ENCODE measurements at regions not wholly inside any gene's neighbourhood (a gene's known extent, or its start where the extent isn't known, plus 50 kb on each side); places are given as distances from the start of the nearest gene placed in this dataset.
"Not testable (repeated sequence)": the region's sequence is repeated elsewhere in the genome, so short reads cannot be mapped to it uniquely, and the experiment has no call there.

DNA sequence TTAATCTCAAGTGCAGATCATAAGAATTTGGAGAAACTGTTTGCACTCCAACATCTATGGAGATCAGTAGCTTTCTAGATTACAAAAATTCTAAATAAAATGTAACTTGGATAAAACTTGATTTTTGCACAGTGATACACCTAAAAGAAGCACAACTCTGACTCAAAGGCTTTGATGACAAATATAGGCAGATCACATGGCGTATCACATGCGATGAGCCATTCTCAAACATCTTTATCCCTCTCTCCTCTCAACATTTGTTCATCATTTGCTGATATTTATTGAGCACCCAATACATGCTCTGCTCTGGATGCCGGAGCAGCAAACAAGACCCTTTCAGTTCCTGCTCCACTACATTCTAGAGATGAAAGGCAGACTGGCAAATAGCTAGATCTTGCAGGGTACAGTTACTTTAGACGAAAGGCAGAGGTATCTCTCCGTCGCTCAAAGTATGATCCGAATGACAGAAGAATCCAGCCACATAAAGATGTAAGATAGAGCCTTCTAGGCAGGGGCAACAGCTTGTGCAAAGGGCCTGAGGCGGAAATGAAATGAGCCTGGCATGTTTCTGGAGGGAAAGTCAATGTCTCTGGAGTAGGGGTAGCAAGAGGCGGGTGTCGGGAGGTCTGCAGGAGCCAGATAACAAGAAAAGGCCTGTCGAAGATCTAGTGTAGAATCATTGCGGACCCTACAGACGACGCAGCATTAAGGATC lies 145.8 kb upstream of the ERRFI1 start:
- FAIRE-seq: no peak

DNA sequence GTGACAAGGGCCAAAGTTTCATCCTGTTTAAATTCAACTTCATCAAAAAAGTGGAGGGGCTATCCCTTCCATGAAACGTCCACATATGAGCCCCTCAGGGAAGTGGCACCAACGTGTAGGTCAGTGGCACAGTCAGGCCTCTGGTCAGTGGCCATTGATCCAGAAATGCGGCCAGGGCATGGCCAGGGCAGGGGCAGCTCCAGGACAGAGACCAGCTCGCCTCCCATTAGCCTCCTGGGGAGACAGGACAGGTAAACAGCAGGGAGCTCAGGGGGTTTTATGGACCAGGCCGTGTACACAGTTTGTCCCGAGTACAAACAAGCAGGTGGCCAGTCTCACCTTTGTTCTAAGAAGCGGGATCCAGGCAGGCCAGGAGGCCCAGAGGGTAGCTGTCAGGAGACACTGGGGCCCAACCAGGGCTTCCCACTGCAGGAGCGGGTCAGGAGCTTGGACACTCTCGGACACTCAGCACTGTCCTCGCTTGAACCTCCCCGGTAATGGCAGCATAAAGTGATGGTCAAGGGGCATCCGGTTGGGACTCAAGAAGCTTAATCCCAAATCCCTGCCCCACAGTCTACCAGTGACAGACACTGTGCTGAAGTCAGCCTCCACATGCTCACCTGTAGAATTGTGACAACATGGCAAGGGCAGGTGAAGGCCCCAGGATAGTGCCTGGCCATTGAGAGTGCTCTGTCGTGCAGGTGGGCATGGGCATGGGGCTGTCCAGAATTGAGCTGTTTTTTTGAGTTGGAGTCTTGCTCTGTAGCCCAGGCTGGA lies 144.1 kb upstream of the ERRFI1 start:
- DNase-seq (ENCODE audit: insufficient read length, low spot score): no peak
- no peak for FAIRE-seq

More for the DNA sequence above, 145.8 kb upstream of the ERRFI1 start:
- DNase-seq (ENCODE audit: insufficient read length, low spot score): no peak

DNA sequence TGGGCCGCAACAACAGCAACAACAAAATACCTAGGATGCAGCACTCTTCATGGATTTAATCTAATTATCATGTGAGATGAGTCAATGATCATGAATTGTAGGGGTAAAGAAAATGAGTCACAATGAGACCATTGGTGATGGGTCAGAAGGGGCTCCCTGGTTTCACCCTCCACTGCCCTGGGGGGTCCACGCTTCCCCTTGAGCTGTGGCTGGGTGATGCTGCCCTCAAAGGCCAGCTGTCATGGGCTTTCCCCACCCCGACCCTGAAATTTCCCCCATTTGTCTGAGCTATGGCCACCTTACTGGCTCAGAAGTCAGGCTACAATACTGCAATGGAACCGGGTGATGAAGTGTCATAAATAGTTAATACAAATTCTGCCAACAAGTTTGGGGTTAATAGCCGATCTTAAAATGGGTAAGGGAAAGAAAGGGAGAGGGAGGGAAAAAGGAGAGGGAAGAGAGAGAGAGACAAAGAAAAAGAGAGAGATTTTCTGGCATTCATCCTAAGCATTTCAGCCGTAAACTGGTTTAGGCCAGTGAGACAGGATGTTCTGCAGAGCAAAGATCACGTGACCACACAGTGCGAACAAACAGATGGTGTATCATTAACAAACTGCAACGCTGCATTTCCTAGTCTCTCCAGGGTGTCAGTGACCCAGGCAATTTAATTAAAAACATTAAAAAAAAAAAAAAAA lies 143.4 kb upstream of the ERRFI1 start:
- DNase-seq (ENCODE audit: insufficient read length, low spot score): peak; percentile 29

DNA sequence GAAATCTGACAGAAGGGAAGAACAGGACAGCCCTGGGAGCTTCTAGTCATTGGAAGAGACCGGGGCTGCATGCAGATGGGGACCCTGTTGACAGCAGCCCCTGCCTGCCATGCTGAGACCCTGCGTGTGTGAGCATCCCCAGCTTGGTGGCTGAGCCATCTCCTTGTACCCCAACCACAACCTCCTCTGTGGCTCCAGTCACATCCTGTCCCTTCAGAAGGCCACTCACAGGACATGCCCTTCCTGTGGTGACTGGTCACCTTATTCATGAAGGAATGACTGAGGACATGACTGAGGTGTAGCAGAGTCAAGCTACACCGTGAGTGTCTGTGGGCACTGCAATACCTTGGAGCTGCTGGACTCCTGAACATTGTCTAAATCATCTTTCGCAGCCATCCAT lies 141.8 kb upstream of the ERRFI1 start:
- DNase-seq (ENCODE audit: insufficient read length, low spot score) (no peak), FAIRE-seq (no peak)

More for the DNA sequence above, 143.4 kb upstream of the ERRFI1 start:
- no peak for FAIRE-seq

DNA sequence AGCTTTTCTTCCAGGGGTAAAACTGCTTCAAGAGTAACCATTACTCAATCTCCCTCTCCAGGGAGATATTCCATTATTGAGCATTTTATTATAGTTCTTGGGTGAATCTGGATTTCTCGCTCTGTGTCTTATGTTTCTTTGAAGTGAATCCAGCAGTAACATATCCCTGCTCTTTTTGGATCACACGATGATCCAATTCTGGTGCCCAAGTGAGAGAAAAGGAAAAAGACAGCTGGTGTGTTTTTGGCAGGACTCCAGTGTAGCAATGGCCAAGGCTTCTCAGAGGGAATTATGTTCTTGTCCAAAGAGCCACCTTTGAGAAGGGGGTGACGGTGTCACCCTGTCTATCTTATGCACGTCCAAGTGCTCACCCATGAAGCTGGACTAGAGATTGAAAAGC lies 140.3 kb upstream of the ERRFI1 start:
- FAIRE-seq (no peak), DNase-seq (ENCODE audit: insufficient read length, low spot score) (no peak)

DNA sequence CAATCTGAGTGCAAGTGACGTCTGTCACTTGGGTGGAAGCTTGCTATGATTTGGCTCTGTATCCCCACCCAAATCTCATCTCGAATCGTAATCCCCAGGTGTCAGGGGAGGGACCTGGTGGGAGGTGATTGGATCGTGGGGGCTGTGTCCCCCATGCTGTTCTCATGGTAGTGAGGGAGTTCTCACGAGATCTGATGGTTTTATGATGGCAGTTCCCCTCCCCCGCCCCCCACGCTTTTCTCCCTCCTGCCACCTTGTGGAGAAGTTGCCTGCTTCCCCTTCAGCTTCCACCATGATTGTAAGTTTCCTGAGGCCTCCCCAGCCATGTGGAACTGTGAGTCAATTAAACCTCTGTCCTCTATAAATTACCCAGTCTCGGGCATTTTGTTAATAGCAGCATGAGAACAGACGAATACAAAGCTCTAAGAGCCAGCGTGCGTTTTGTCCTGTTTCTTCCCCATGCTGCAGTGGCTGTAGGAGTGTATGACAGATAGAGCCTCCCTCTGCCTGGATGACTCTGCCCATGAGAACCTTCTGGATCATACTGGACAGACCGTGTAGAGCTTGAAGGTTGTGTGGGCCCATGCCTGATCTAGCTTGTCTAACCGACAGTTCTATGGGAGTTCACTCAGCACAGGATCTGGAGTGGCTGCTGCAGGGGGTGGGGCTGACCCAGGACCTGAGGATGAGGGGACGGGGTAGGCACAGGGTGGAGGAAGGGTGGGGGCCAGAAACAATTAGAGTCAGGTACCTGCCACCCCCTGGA lies 139.7 kb upstream of the ERRFI1 start:
- FAIRE-seq (no peak), DNase-seq (ENCODE audit: insufficient read length, low spot score) (no peak)

DNA sequence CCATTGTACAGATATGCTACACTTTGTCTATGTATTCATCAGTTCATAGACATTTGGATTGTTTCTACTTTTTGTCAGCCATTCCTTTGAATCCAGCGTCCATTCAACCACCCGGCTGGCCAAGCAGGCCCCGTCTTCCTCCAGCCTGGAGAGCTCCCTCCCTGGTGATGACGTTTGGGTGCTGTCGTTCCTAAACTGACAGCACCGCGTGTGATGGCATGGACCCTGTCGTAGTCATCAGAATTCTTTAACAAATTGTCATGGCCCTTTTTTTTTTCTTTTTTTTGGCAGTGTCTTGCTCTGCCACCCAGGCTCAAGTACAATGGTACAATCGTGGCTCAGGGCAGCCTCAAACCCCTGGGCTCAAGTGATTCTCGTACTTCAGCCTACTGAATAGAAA lies 138.6 kb upstream of the ERRFI1 start:
- FAIRE-seq (no peak), DNase-seq (ENCODE audit: insufficient read length, low spot score) (no peak)

DNA sequence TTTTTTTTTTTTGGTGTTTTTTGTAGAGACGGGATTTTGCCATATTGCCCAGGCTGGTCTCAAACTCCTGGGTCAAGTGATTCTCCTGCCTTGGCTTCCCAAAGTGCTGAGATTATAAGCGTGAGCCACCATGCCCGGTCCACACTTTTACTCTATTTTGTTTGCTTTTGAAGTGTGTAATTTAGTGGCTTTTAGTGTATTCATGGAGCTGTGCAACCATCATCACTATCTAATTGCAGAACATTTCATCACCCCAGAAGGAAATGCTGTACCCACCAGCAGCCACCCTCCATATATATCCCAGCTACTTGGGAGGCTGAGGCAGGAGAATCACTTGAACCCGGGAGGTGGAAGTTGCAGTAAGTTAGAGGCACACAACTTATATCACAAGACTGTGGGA lies 136.9 kb upstream of the ERRFI1 start:
- no peak for DNase-seq (ENCODE audit: insufficient read length, low spot score)
- FAIRE-seq: no peak

DNA sequence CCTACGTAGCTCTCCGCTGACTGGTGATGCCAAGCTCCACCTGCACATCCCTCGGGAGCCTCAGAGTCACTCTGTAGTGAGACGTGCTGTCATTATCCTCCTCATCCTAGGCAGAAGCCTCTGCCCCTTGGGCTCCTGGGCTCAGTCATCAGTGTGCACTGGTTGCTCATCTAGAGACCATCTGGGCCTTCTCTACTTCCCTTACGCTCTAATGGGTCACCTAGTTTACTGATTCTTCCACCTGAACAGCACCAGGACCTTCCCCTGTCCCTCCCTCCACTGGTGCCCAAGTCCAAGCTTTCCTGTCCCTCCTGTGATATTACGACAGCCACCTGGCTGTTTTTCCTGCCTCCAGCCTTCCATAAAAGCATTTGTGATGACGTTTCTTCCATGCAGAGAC lies 136.1 kb upstream of the ERRFI1 start:
- FAIRE-seq: no peak
- DNase-seq (ENCODE audit: insufficient read length, low spot score): no peak

DNA sequence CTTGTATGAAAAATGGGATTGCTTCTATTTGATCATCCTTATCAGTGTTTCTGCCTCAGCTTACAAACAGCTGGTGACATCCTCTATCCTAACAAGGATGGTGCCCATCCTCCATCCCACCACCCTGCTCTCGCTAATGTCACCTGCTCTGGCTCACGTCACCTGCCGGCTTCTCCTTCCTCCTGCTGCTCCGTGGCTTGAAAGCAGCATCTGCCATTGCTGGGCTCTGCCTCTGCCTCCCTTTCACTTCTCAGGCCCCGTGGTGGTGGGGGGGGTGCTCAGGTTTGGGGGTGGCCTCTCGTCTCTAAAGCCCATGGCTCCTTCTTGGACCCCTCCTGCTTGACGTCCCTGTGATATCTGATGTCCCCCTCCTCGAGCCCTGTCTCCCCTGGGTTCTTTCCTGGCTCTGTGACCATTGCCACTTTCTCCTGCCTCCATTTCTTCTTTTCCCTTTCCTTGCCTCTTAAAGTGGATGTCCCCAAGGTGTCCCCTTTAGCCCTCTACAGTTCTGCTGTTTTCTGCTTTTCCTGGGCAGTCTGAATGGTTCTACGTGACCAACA lies 135.5 kb upstream of the ERRFI1 start:
- FAIRE-seq (peak; percentile 40), DNase-seq (ENCODE audit: insufficient read length, low spot score) (no peak)

DNA sequence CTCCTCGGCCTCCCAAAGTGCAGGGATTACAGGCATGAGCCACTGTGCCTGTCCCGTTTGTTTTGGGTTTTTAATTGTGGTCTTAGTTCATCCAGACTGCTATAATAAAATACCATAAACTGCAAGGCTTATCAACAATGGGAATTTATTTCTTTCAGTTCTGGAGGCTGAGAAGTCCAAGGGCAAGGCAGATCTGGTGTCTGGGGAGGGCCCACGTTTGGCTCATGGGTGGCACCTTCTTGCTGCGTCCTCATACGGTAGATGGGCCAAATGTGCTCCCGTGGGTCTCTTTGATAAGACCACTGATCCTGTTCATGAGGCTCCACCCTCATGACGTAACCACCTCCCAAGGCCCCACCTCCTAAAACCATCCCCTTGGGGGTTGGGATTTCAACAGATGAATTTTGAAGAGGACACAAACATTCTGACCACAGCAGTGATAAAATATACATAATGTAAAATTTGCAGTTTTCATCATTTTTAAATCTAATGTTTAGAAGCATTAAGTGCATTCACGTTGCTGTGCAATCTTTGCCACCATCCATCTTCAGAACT lies 133.4 kb upstream of the ERRFI1 start:
- no peak for FAIRE-seq
- no peak for DNase-seq (ENCODE audit: insufficient read length, low spot score)

DNA sequence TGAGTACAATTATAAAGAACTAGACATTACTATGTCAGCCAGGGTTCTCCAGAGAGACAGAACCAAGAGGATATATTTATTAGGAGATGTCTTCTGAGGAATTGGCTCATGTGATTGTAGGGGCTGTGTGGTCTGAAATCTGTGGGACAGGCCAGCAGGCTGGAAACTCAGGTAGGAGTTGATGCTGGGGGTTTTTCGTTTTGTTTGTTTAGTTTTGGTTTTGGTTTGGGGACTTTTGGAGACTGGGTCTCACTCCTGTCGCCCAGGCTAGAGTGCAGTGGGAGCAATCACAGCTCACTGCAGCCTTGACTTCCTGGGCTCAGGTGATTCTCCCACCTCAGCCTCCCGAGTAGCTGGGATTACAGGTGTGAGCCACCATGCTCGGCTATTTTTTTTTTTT lies 132.9 kb upstream of the ERRFI1 start:
- DNase-seq (ENCODE audit: insufficient read length, low spot score): no peak
- FAIRE-seq: no peak

DNA sequence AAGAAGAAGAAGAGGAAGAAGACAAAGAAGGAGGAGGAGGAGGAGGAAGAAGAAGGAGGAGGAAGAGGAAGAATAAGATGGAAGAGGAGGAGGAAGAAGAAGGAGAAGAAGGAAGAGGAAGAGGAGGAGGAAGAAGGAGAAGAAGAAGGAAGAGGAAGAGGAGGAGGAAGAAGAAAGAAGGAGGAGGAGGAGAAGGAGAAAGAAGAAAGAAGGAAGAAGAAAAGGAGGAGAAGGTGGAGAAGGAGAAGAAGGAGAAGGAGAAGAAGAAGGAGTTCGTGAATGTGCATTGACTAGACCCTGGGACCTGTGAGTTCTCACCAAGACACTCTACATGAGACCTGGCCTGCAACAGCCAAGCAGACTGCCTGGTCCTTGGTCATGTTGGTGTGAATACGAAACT lies 131.7 kb upstream of the ERRFI1 start:
- no peak for DNase-seq (ENCODE audit: insufficient read length, low spot score)
- FAIRE-seq: no peak

DNA sequence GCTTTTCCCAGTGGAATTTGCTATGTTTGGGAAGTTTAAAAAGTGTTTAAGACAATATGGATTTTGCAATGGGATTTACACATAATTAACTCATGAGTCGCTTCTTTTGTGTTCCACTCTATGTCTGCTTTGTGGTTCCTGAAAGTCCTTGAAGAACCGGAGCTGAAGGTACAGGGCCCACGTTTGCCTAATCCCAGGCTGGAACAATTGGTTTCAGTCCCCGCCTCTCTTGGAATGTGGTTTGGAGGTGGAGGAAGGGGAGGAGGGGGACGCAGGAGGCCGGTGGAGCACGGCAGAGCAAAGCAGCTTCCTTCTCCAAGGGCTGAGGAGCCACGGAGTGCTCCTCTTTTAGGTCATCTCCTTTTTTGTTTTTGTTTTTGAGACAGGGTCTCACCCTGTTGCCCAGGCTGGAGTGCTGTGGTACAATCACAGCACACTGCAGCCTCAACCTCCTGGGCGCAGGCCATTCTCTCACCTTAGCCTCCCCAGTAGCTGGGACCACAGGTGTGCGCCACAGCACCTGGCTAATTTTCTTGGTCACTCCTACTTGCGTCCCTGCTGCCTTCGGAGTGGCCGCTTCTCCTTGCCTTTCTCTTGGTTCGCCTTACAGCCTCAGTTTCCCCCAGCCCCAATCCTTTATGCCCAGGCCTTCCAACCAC lies 129.5 kb upstream of the ERRFI1 start:
- FAIRE-seq (no peak), DNase-seq (ENCODE audit: insufficient read length, low spot score) (peak; percentile 13)

DNA sequence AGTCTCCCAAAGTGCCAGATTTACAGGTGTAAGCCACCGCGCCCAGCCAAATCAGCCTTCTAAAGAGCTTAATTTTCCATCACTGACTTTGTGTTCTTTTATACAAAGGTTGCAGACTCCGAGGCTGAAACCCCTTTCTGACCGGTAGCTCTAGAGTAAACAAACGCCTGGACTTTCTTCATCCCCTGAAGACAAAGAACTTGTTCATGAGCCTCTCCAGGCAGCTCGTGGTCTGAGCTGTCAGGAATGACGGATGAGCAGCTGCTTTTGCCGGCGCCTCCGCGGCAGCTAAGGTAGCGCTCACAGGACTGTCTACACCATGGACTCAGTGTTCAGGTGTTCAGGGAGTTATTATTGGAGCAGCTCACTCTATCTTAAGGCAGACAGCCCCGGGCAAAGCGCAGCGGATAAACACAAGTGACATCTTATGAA lies 128.5 kb upstream of the ERRFI1 start:
- DNase-seq (ENCODE audit: insufficient read length, low spot score) (peak; percentile 69), FAIRE-seq (no peak)

DNA sequence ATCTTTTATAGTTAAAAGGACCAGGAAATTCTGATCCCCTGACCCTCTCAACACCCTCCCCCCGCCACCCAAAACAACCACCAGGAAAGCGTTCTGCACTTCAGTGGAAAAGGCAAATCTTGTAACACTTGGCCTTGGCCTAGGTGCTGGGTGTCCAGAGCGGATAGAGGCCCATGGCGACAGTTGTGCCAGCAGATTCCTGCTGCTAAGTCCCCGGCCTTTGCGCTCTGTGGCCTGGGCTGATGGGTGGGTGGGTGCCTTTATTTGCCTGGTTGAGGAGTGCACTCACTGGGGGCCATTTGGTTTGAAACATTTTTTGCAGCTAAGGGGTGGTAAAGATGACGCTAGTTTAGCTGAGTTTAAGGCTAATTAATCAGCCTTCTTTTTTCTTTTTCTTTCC lies 127.9 kb upstream of the ERRFI1 start:
- DNase-seq (ENCODE audit: insufficient read length, low spot score): no peak
- FAIRE-seq: no peak

DNA sequence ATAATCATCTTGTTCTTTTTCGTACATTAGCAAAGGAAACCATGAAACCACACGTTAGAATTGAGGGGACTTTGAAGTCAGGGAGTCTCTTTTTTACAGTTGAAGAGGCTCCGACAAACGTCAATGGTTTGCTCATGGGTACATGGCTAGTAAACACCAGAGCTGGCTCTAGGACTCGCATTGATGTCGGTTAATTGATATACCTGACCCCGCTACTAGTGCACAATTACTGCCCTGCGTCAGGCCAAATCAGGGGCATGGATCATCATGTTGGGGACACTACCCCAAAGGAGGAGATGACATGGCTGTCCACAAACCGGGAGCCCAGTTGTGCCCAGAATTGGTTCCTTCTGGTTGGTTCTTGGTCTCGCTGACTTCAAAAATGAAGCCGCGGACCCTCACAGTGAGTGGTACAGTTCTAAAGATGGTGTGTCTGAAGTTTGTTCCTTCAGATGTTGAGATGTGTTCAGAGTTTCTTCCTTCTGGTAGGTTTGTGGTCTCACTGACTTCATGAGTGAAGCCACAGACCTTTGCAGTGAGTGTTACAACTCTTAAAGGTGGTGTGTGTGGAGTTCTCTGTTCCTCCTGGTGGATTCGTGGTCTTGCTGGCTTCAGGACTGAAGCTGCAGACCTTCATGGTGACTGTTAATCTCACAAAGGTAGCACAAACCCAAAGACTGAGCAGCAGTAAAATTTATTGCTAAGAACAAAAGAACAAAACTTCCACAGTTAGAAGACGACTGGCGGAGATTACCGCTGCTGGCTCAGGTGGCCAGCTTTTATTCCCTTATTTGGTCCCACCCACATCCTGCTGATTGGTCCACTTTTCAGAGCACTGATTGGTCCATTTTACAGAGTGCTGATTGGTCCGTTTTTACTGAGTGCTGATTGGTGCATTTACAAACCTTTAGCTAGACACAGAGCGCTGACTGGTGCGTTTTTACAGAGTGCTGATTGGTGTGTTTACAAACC lies 126.9 kb upstream of the ERRFI1 start:
- FAIRE-seq: no peak
- no peak for DNase-seq (ENCODE audit: insufficient read length, low spot score)

DNA sequence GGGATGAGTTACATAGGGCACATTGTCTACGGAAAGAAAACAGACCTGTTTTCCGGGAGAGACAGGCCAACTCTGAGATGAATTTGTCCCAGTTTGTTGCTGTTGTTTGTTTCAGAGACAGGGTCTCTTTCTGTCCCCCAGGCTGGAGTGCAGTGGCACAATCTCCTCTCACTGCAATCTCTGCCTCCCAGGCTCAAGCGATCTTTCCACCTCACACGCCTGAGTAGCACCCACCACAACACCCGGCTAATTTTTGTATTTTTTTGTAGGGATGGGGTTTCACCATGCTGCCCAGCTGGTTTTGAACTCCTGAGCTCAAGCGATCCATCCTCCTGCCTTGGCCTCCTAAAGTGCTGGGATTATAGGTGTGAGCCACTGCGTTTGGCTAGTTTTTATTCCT lies 125.5 kb upstream of the ERRFI1 start:
- DNase-seq (ENCODE audit: insufficient read length, low spot score): no peak
- no peak for FAIRE-seq

DNA sequence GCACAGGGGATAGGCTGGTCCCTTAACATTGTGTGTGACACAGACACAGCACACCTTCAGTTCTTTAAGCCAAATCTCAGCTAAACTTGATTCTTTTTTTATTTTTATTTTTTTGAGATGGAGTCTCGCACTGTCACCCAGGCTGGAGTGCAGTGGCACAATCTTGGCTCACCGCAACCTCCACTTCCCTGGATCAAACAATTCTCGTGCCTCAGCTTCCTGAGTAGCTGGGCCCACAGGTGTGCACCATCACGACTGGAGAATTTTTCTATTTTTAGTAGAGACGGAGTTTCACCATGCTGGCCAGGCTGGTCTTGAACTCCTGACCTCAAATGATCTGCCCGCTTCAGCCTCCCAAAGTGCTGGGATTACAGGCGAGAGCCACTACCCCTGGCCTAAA lies 123.6 kb upstream of the ERRFI1 start:
- not testable (repeated sequence) for DNase-seq (ENCODE audit: insufficient read length, low spot score); FAIRE-seq
